A172 (cell line): ENCODE measurements at regions not wholly inside any gene's neighbourhood (a gene's known extent, or its start where the extent isn't known, plus 50 kb on each side); places are given as distances from the start of the nearest gene placed in this dataset.
A peak's percentile ranks its signal among the peaks of the same experiment; 100 is the strongest.

ENCODE experiments used
- DNase-seq: peaks from one replicate; pipeline ENCODE4 v3.0.0-alpha.2; 2015; ENCODE audit warnings: low spot score

DNA sequence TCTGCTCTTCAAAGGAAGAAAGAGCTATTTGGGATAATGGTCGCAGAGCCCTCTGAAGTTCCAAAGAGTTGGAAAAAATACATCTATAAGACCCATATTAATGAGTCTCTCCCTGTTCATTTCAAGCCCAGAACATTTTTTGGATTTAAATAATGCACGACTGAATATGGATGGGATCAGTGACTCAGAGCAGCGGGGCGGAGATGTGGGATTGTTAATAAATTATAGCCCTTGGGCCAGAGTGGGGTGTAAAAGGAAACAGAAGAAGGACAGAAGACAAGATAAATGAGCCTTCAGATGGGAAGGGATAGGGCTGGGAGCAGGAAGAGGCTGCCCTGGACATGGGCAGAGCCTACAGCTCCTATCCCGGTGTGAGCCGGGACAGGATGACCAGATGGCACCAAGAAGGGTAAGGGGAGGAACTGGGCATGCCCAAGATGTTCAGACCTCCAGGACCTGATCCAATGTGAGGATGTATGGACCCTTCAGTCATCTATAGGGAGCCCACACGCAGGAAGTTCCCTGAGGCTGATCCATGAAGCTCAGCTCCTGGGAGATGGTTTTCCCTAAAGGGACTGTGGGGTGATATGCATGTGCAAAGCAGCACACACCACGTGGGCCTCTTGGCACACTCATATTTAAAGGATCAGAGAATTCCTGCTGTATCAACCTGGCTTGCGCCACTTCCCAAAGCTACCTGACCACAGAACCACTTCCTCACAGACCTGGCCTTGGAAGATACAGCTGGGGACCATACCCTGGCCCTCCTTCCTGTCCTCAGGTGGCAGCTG lies 96.1 kb upstream of the PLXNA4 start:
- no peak for DNase-seq

DNA sequence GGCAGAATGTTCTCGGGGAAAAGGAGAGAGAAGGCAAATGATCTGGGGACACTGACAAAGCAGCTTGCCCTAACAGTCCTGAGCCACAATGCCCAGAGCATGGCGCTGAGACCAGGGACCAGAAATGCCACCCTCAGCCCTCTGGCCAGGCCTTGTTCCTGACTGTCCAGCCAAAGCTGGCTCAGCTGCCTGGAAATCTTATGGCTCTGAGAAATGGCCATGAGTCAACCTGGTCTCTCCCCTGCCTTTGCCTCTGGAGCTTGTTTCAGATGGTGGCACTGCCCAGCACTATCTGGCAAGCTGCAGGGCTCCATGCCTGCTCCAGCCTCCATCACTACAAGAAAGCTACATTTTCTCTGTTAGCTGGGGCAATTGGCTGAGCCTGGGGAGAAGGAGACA lies 90.5 kb upstream of the PLXNA4 start:
- DNase-seq = no peak

GRCh38 chr7:132666071-132666773 lies 90.0 kb upstream of the PLXNA4 start:
- DNase-seq = no peak

GRCh38 chr7:132656846-132657776 lies 80.8 kb upstream of the PLXNA4 start:
- DNase-seq = no peak

DNA sequence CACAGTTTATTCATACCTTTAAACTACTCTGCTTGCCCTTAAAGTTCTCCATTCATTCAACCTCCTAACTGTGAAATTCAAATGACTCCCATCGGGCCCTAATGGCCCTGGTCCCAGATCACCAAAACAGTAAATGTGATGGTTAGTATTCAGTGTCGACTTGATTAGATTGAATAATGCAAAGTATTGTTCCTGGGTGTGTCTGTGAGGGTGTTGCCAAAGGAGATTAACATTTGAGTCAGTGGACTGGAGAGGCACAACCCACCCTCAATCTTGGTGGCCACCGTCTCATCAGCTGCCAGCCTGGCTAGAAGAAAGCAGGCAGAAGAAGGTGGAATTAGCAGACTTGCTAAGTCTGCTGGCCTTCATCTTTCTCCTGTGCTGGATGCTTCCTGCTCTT lies 80.1 kb upstream of the PLXNA4 start:
- DNase-seq = no peak

DNA sequence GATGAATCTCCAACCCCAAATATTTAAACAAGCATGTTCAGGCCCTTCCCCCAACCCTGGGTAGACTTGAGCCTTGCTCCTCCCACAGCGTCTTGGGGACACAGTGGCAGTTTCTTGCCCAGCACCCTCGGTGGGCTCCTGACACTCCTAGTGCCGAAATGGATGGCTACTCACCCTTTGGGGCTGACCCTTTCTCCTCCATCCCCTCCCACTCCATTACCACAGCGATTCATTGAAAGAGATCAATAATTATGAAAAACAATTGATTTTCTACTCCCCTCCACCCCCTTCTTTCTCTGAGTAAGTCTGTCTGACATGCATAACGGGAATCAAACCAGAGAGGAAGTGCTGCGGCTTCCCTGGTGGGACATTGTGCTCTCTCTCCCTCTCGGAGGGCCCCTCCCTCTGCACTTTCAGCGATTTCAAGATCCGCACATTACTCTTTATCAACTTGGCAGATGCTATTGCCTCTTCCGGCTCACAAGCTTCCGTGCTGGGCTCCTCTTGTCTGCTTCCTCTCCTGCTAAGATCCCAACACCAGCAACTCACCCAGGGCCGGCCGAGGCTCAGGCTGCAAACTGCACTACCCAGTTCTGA lies 79.0 kb upstream of the PLXNA4 start:
- DNase-seq = no peak

DNA sequence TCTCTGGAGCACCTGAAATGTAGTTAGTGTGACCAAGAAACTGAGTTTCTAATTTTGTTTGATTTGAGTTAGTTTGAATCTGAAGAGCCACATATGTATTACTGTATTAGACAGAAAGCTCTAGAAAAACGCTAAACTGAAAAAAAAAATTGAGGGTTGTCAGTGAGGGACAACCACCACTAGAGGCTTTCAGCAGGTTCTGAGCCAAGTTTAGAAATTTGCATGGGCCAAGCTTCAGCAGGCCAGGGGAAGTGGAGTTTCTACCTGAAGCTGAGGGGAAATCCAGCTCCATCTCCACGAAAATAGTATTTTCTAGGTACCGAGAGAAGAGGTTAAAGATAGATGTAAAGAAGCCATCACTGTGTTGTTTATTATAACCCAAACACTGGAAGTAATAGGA lies 77.9 kb upstream of the PLXNA4 start:
- DNase-seq = no peak

- no peak for DNase-seq
Observed at GRCh38 chr7:132653366-132653930, 77.2 kb upstream of the PLXNA4 start.

DNA sequence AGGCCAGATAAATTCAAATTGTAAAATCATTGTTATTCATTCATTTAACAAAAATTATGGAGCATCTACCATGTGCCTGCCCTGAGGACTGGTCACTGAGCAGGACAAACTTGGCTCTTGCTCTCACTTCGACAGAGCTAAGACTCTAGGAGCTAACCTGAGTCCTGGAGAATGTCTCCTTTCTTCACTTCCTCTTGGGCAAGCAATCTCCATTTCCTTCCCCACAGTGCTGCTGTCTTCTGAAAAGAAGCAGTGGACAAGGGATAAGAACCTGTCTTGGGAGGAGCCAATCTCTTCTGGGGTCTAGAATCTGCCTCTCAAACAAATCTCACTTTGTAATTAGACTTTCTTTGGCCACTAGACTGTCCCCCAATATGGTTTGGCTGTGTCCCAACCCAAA lies 76.2 kb upstream of the PLXNA4 start:
- DNase-seq = no peak

- peak; percentile 91 for DNase-seq
Observed at GRCh38 chr7:132650498-132650897, 74.2 kb upstream of the PLXNA4 start.

GRCh38 chr7:132647311-132647710 lies 71.0 kb upstream of the PLXNA4 start:
- no peak for DNase-seq

GRCh38 chr7:132646052-132646451 lies 69.8 kb upstream of the PLXNA4 start:
- peak; percentile 38 for DNase-seq

DNA sequence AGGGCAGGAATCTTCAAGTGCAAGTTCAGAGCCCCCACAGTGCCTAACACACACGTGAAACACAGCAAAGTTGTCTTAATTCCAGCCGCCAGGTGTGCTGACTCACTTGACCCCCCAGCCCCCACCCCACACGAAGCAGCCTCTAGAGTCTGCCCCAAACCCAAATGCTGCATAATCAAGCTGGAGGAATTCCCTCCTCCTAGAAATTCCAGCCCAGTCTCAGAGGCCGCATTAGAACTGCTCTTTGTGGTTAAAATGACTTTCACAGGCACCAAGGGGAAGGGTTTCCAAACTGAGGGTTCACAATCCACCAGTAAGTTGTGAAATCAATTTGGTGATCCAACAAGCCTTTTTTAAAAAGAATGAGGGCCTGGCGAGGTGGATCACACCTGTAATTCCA lies 67.0 kb upstream of the PLXNA4 start:
- DNase-seq = no peak

DNA sequence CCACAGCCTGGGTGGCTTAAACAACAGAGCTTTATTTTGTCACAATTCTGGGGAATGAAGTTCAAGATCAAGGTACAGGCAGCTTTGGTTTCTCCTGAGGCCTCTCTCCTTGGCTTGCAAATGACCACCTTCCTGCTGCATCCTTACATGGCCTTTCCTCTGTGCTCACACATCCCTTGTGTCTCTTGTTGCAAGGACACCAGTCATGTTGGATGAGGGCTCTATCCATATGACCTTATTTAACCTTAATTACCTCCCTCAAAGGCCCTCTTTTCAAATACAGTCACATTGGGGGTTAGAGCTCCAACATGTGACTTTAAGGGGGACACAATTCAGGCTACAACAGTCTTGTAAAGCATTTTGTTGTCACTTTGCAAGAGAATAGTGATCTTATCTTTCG lies 65.0 kb upstream of the PLXNA4 start:
- no peak for DNase-seq

GRCh38 chr7:132639983-132640382 lies 63.7 kb upstream of the PLXNA4 start:
- no peak for DNase-seq

DNA sequence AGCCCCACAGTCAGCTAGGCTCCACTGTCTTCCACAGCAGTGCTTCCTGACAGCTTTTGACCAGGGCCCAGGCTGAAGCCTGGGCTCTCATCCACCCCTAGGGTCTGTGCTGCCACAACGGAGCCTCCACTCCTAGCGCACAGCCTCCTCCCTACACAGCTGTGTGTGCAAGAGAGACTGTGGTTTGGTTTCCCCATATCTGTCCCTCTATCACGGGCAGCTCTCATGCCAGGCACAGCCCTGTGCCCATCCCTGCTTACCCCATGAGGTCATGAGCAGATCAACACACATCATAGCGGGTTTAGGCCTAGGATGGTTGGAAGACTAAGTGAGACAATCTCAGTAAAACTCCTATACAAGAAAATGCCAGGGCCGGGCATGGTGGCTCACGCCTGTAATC lies 61.7 kb upstream of the PLXNA4 start:
- no peak for DNase-seq

- no peak for DNase-seq
Observed at GRCh38 chr7:132636581-132636980, 60.3 kb upstream of the PLXNA4 start.

DNA sequence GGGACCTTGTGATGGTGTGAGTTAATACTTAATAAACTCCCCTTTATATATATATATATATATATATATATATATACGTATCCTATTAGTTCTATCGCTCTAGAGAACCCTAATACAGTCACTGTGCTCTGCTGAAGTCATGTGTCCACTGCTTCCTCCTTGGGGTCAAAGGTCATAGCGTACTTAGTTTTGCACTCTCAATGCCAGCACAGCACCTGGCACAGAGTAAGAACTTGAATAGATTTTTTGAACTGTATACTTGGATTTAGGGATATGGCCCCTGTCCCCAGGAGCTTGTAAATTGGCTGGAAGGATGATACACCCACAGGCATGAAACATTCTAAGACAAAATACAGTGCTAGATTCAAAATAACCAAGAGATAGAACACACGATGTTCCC lies 58.9 kb upstream of the PLXNA4 start:
- no peak for DNase-seq

GRCh38 chr7:132630834-132631233 lies 54.6 kb upstream of the PLXNA4 start:
- DNase-seq = no peak
